GM21737 (cell line): ENCODE measurements at regions not wholly inside any gene's neighbourhood (a gene's known extent, or its start where the extent isn't known, plus 50 kb on each side); places are given as distances from the start of the nearest gene placed in this dataset.

Experiments
- ATAC-seq: cut with Tn5 transposase; IDR thresholded peaks from one replicate; pipeline ENCODE4 v1.9.1; 2021; ENCODE audit warnings: mild to moderate bottlenecking, moderate library complexity; ENCODE audit not compliant: unreplicated experiment

DNA sequence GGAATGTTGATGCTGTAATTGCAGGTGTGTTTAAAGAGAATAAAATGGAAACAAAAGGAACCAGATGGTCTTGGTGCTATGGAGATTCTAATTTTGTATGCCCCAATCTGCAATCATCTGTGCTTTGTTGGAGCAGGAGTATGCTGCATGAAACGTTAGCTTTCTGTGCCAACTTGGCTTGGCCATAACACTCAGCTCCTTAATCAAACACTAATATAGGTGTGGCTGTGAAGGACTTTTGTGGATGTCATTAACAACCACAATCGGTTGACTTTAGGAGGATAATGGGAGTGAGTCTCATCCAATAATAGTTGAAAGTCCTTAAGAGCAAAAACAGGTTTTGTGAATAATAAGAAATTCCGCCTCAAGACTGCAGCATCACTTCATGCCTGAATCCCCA is 399.2 kb downstream of the NLGN4X start:
- ATAC-seq = no peak

DNA sequence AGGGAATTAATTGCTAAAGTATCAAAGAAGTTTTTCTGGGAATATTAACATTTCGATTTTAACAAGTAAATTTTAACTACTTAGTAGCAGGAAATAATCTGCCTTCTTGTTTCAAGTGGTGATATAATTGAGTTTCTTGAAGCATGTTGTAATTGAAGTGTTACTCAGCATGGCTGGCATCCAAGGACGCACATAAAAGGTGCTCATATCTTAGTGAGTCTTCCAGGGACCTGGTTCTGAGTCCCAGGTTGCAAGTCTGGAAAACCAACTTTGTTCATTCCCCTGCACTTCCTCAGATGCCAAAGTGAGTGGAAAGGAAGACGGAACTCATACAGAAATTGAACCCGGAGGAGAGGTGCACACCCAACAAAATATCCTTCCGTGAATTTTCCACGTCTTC is 399.6 kb downstream of the NLGN4X start:
- ATAC-seq = no peak

DNA sequence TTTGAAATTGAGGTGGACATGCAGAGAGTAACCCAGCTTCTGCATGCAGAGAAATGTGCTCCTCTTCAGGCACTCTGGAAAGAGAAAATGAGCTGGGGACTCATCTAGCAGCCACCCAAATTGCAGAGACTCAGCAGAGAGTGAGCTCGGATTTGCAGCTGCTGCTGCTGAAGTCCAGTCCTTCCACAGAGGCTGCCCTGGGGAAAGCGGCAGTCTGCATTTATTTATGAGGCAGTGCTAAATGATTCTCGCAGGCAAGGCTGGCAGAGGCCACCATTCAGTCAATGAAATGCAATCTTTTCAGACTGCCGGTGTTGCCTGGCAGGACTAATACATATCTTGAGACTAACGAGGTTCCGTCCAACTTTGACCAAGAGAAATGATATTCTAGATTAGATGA is 404.8 kb downstream of the NLGN4X start:
- no peak for ATAC-seq

DNA sequence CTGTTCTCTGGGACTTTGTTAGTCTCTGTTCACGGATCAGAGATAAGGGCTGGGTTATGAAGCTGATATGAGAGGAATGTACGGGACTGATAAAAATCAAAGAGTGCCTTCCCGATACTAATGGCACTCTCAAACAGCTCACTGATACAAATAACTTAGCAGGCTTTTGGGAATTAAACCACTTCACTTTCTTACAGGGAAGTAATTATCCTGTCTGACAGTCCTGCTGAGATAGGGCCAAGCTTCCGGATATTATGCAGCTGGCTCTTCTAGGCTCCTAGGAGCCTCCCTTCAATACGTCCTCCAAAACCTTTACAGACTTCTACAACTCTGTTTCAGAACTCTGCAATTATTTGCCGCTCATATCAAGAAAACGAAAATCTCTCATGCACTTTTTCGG is 418.0 kb downstream of the NLGN4X start:
- ATAC-seq = no peak

DNA sequence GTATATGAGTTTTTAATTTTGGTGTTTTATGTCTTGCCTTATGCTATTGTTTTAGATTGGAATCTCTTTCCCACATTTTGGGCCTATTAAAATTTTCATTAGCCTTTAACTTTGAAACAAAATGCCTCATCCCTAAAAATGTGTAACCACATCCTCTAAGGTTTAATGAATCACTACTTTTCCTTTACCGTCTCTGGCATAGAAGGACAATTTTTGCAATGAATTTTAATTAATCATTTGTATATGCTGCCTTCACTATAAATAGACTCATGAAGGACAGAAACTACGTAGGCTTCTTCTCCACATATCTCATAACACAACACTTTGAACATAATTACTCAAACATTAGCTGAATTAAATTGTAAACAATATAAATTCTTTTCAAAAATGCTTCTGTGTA is 421.5 kb downstream of the NLGN4X start:
- ATAC-seq = no peak

DNA sequence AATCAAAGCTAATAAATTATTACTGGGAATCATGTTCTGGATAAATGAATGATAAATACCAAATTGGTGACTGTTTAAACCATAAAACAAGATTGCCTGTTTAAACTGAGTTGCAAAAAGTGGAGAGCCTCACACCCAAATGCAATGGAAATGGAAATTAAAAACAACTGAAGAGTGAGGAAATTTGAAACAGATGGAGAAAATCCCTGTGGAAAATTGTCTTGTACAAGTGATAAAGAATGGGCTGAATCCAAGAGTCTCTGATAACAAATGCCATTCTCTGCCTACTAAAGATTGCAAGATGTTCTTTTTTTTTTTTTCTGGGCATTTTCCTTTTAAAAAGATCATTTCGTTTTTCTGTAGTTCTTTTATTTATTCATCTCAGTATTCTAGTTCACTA is 426.3 kb downstream of the NLGN4X start:
- no peak for ATAC-seq

DNA sequence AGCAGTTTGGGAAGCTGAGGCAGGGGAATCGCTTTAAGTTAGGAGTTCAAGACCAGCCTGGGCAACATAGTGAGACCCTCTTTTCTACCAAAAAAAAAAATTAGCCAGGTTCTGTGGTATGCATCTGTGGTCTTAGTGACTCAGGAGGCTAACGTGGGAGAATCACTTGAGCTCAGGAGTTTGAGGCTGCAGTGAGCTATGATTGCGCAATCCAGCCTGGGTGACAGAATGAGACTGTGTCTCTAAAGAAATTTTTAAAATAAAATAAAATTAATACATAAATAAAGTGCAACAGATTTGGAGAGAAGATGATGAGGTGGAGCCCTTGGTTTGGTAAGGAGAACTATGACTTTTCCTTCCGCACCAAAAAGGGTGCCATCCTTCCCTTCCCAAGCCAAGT is 436.9 kb downstream of the NLGN4X start:
- no peak for ATAC-seq

DNA sequence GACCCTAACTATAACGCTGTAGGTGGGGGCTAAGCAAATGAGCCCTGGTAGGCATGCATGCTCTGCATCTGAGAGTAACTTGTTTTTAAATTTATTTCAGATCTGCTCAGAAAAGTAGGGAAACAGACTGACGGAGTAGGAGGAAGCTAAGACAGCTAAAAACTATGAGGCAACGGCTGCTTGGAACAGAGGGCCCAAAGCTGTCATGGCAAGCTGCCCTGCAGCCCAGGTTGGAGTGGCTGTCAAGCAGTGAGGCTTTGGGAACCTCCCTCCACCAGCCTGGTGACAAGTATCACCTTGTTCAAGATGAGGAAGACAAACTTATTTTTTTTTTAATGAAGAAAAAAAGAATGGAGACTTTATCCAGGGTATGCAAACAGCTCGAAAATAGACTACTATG is 439.8 kb downstream of the NLGN4X start:
- no peak for ATAC-seq

DNA sequence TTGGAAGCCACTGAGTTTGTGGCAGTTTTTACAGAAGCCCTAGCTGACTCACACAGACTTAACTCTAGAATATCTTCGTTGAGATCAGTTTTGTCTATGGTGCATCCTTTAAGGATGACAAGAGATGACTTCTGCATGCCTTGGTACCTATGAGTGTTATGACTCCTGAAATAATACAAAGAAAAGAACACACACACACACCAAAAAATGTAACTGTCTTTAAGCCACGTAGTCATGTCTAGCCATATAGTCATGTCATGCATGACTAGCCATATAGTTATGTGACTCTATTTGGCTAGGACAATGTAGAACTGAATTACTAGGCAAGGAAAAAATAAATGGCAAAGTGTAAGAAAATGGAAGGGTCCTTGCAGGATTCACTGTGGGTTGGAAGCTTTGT is 447.8 kb downstream of the NLGN4X start:
- ATAC-seq = no peak

DNA sequence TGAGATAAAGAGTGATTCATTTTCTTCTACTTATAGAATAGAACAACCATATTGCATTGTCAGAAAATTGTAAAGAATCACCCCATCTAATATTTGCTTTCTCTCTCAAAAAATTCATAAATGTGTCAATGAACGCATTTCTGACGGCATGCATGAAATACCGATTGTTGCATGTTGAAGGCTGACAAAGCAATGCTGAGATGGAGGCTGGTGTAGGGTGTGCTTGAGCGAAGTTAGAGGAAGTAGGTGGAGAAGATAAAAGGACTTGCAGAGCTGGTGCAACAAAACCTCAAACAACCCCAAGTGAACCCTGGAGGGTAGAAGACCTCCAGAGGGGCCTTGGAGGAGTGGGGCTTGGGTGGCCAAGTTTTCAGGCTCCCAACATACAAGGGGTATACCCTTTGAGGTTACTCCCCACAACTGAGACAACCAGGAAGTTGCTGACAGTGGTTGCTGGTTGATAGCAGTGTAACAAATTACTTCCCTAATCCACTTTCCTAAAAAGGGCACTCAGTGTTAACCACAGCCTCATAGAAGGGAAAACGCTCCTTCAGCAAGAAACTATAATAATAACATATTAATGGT is 452.7 kb downstream of the NLGN4X start:
- no peak for ATAC-seq

DNA sequence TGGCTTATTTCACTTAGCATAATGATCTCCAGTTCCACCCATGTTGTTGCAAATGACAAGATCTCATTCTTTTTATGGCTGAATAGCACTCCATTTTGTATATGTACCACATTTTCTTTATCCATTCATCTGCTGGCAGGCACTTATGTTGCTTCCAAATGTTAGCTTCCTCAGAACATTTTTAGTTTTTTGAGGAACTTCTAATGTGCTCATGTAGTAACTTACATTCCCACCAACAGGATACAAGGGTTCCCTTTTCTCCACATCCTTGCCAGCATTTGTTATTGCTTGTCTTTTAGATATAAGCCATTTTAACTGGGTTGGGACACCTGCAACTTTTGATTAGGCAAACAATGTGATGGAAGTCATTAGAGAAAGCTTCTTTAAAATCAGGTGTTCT is 454.2 kb downstream of the NLGN4X start:
- ATAC-seq = no peak

DNA sequence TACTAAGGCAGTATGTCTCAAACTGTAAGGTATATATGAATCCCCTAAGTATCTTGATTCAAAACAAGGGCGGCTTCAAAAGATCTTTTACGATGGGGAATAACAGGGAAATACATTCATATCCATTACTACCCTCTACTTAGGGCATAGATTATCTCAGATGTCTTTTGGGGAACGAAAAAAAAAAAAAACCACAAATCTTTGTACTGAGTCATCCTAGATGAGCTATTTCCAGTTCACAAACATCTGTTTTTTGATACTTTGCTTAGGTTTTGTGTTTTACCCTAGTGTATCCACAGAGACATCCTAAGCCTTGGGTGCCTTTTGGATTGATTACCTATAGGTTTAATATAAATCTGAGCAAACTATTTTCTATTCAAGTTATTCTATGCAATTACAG is 457.2 kb downstream of the NLGN4X start:
- ATAC-seq = no peak

DNA sequence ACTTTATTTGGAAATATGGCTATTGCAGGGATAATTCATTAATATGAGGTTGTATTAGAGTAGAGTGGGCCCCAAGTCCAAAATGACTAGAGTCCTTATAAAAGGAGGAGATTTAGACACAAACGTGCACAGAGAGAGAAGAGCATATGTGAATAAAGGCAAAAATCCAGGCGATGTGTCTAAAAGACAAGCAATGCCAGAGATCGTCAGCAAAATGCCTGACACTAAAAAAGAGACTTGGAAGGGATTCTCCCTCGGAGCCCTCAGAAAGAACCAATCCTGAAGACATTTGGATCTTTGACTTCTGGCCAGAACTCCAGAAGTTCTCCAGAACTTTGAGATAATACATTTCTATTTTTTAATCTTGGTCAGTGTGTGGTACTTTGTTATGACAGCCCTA is 472.1 kb downstream of the NLGN4X start:
- no peak for ATAC-seq

DNA sequence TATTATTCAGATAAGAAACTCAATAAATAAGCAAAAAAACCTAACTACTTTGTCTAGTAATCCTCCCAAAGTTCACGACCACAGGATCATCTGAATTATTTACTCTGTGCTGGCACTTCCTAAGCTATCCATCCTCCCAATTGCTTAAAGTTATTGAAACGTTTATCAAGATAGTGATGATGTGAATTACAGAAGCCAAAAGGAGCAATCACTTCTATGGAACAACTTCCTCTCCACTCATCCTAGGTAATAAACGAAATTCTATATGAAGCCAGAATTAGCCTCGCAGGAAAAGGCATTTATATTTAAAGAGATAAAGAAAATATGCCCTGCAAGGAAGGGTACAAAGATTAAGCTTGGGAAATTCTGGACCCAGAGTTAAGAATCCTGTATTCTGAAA is 475.4 kb downstream of the NLGN4X start:
- ATAC-seq = no peak

DNA sequence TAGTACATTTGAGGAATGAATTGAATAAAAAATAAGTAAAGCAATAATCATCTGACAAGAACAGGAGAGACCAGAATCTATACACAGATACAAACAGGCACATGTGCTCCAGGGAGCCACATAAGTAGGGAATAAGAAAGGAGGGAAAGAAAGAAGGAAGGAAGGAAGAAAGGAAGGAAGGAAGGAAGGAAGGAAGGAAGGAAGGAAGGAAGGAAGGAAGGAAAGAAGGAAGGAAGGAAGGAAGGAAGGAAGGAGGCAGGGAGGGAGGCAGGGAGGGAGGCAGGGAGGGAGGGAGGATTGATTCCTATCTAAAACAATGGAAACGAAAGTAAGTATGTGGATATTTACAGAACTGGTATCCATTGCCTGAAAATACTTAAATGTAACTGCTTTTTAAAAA is 475.8 kb downstream of the NLGN4X start:
- ATAC-seq = no peak

DNA sequence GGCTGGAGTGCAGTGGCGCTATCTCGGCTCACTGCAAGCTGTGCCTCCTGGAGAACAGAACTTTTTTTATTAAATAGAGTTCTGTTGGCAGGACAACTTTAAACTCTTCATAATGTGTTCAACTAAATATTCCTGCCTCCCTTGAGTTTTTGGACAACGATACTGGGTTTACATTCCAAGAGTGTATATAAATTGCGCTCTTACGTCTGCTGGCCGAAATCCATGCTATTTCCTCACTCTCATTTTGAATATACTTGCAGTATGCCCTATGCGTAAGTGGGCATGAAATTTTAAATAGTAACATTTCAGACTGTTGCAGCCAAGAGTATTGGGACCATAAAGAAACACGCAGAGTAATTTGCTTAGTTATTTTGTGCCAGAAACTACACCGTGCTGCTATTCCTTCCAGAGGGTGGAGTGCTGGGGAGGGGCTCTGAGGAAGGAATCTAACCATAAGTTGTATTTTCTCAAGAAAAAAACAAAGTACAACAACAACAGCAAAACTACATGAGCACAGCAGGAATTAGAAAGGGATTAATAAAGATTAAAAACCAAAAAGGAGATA is 480.0 kb downstream of the NLGN4X start:
- no peak for ATAC-seq

DNA sequence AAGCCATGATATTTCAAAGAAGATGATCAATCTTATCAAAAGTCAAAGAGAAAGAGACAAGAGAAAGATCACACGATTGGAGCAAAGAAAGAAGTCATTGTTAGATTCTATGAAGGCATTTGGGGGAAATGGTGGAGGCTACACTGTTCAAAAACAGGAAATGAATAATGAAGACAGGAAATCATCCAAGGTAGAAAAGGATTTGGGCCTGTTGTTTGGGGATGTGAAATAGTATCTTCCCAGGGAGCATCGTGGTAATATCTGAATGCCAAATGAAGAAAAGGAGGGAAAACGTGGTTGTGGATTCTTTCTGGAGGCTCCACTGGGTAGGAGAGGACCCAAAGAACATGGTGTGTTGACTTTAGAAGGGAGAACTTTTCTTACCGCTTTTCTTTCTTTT is 482.4 kb downstream of the NLGN4X start:
- no peak for ATAC-seq

DNA sequence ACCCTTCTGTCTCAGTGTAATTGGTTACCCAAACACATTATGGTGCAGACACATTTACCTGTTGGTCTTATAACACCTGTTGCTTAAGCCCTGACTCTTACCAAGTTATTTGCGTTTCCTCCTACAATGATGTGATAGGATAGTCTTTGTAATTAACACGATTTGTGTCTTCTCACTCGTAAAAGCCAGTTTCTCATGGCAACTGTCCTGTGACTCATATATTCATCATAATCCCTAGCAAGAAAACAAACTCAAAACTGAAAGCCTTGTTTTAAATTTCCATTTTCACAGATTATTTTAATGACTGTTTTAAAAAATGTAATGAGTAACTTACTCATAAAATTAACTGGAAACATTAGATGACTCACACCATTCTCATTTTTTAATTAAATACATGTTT is 495.2 kb downstream of the NLGN4X start:
- ATAC-seq = no peak

DNA sequence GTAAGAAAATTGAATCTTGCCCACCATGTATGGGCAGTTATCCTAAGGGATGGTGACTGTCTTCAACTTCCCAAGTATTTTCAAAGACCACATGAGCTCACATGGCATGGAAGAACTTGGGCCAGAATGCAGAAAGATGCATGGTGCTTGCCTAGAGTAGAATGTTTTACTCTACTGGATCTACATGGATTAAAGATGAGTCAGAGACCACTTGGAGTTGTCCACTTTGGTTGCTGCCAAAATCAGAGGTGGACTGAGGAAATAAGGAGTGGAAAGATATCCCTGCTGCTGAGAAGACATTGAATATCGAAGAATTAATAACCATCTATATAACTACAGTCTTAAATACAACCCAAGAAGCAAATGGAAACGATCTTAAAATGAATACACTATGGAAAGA is 498.1 kb downstream of the NLGN4X start:
- ATAC-seq = no peak

DNA sequence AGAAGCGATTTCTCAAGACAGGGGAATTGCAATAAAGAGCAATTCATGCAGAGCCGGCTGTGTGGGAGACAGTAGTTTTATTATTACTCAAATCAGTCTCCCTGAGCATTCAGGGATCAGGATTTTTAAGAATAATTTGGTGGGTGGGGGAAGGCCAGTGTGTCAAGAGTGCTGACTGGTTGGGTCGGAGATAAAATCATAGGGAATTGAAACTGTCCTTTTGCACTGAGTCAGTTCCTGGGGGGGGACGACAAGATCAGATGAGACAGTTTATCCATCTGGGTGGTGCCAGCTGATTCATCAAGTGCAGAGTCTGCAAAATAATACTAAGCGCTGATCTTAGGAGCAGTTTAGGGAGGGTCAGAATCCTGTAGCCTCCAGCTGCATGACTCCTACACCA is 502.4 kb downstream of the NLGN4X start:
- ATAC-seq = no peak

DNA sequence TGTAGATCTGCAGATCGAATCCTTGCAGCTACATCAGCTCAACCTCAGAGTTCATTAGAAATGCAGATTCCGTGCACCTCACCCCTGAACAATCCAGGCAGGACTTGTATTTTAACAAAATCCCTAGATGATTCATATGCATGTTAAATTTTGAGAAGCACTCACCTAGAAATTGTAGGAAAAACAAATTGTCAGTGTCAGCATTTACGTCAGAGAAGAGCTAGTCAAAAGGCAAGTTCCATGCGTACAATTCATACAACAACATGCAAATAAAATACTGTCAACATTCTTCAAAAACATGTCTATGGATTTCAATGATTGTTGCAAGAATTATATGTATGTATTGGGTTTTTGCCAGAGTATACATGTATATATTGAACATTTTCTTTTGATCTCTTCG is 504.5 kb downstream of the NLGN4X start:
- no peak for ATAC-seq

DNA sequence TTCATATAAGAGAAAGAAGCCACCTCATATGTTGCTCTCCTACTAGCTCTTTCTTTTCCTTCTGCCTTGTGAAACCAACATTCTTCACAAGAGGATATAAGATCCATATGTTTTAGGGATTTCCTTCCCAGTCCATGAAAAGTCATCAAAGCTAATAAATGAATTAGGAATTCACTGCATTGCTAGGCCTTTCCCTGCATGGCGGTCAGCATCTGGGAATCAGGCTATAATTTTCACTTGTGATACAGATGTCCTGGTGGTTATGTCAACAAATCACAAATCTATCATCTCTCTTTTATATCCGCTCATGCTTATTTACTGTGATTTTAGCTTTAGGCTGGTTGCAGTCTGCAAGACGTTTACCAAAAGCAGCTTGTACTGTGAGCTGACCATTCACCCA is 510.0 kb downstream of the NLGN4X start:
- no peak for ATAC-seq

DNA sequence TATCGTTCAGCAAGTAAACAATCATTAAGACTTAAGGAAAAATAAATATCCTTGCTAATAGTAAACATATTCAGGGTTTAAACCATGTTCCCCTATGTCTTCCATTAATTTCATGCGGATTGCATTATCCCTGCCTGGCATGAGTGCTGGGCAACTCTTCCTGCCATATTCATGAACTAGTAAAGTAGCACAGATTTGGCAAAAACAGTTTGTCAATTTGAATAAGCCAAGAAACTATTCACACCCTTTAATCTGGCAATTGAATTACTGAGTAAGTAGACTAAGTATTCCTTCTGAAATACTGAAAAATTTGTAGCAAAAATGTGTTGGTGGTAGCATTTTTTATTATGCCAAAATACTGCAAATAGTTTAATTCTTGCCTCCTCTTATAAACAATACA is 512.0 kb downstream of the NLGN4X start:
- ATAC-seq = no peak
